Gastroesophageal sphincter (tissue), 3 donors: ENCODE measurements at regions not wholly inside any gene's neighbourhood (a gene's known extent, or its start where the extent isn't known, plus 50 kb on each side); places are given as distances from the start of the nearest gene placed in this dataset.
A peak's percentile ranks its signal among the peaks of the same experiment; 100 is the strongest.

Experiments used
- EP300 ChIP-seq: sonication (generic); formaldehyde crosslinking; IDR thresholded peaks from one replicate; pipeline ENCODE4 v1.6.1; 2017; ENCODE audit warnings: antibody characterized with exemption, mild to moderate bottlenecking
- POLR2A ChIP-seq, 2 donors: fragments of 450-650 bp; IDR thresholded peaks; one replicate each; pipeline ENCODE4 v1.6.1; 2017; ENCODE audit warnings: antibody characterized with exemption in 2 of 2, mild to moderate bottlenecking in 2 of 2, moderate library complexity in 1 of 2
- POLR2AphosphoS5 ChIP-seq: sonication (generic); formaldehyde crosslinking; IDR thresholded peaks from one replicate; pipeline ENCODE4 v1.6.1; 2017; ENCODE audit warnings: antibody characterized with exemption
- TF ChIP-seq, protein P1 (sequence below), 4 experiments: fragments of 200-600 bp in 2 of 4; fragments of 450-650 bp in 2 of 4; sonication (generic) in 1 of 4; IDR thresholded peaks; one replicate each; pipeline ENCODE4 v1.5.1; 2017 to 2019; ENCODE audit warnings: antibody characterized with exemption in 4 of 4, mild to moderate bottlenecking in 2 of 4, moderate library complexity in 2 of 4

DNA sequence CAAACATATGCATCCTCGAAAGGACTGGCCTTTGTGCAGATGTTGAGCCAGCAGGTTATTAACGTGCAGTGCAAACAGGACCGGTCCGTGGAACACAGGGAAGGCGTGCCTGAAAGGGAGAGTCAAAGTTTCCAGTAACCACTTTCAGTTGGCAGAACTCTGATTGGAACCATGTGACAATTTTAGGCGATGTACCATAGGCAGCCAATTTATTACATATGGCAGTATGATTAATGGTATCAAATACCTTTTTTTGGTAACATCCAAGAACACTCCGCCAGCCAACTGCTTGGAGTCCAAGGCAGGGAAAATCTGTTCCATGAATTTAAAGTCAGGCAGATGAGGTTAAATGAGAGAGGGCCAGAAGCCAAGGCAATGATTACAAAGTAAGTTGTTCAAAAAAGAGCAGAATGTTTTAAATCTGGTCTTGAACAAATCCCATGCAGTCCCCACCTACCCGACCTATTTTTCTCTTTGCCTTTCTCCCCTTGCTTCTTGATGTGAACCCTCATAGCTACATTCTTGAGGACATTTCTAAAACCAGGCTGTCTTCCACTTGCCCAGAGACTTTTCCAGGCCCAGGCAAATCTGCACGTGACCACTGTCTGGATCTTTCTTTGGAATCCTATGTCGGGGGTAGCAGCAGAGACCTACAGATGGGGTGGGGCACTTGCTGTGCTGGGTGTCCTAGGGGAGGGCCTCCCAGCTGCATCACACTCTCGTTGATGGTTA lies 351.7 kb downstream of the HRH4 start:
- TF ChIP-seq, protein P1, sequence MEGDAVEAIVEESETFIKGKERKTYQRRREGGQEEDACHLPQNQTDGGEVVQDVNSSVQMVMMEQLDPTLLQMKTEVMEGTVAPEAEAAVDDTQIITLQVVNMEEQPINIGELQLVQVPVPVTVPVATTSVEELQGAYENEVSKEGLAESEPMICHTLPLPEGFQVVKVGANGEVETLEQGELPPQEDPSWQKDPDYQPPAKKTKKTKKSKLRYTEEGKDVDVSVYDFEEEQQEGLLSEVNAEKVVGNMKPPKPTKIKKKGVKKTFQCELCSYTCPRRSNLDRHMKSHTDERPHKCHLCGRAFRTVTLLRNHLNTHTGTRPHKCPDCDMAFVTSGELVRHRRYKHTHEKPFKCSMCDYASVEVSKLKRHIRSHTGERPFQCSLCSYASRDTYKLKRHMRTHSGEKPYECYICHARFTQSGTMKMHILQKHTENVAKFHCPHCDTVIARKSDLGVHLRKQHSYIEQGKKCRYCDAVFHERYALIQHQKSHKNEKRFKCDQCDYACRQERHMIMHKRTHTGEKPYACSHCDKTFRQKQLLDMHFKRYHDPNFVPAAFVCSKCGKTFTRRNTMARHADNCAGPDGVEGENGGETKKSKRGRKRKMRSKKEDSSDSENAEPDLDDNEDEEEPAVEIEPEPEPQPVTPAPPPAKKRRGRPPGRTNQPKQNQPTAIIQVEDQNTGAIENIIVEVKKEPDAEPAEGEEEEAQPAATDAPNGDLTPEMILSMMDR (IDR thresholded peaks at IDR 0.05): no peak
- no peak for TF ChIP-seq EP300
- no peak for TF ChIP-seq POLR2A (IDR thresholded peaks at IDR 0.05)
- TF ChIP-seq POLR2AphosphoS5: peak; percentile 51
